ENCODE measurements at regions not wholly inside any gene's neighbourhood (a gene's known extent, or its start where the extent isn't known, plus 50 kb on each side); places are given as distances from the start of the nearest gene placed in this dataset.

DNA sequence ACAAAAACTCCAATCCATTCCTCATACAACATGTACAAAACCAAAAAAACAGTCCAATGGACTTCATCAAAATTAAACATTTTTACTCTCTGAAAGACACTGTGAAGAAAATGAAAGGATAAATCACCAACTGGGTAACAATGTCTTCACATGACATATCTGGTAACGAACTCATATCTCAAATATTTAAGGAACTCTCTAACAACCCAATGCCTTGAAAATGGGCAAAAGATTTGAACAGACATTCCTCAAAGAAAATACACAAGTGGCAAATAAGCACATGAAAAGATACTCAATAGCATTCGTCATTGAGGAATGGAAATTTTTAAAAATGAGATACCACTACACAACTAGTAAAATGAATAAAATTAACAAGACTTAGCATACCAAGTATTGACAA, 198.7 kb upstream of the RASSF8 start:
- TF ChIP-seq, protein P1, sequence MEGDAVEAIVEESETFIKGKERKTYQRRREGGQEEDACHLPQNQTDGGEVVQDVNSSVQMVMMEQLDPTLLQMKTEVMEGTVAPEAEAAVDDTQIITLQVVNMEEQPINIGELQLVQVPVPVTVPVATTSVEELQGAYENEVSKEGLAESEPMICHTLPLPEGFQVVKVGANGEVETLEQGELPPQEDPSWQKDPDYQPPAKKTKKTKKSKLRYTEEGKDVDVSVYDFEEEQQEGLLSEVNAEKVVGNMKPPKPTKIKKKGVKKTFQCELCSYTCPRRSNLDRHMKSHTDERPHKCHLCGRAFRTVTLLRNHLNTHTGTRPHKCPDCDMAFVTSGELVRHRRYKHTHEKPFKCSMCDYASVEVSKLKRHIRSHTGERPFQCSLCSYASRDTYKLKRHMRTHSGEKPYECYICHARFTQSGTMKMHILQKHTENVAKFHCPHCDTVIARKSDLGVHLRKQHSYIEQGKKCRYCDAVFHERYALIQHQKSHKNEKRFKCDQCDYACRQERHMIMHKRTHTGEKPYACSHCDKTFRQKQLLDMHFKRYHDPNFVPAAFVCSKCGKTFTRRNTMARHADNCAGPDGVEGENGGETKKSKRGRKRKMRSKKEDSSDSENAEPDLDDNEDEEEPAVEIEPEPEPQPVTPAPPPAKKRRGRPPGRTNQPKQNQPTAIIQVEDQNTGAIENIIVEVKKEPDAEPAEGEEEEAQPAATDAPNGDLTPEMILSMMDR (IDR thresholded peaks at IDR 0.05): no peak
- TF ChIP-seq POLR2A (IDR thresholded peaks at IDR 0.05): no peak

Measured in heart left ventricle (tissue), 13 donors.